ENCODE measurements at regions not wholly inside any gene's neighbourhood (a gene's known extent, or its start where the extent isn't known, plus 50 kb on each side); places are given as distances from the start of the nearest gene placed in this dataset.

- TF ChIP-seq CTCF (IDR thresholded peaks at IDR 0.05) (no peak), POLR2A (IDR thresholded peaks at IDR 0.05) (no peak)
Observed at GRCh38 chr9:13481274-13481673, 201.8 kb upstream of the MPDZ start.

Measured in vagina (tissue), 2 donors.